ENCODE measurements at regions not wholly inside any gene's neighbourhood (a gene's known extent, or its start where the extent isn't known, plus 50 kb on each side); places are given as distances from the start of the nearest gene placed in this dataset.
"Not testable (repeated sequence)": the region's sequence is repeated elsewhere in the genome, so short reads cannot be mapped to it uniquely, and the experiment has no call there.

GRCh38 chr9:2523591-2523990 is 98.0 kb upstream of the VLDLR start:
- no peak for DNase-seq

DNA sequence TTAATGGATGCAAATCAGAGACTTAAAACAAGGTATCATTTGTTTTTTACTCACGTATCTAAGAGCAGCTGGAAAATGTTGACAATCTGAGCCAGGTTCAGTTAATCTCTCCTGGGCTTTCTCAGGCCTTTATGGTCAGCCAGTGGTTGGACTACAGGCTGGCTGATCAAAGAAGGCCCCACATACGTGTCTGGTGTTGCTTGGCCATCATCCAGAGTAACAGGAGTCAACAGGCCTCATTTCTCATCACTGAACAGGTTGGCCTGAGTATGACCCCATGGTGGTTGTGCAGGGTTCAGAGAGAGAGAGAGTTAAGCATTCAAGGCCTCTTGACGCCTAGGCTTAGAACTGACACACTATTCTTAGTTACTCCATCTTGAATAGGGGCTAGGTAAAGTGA is 97.0 kb upstream of the VLDLR start:
- no peak for DNase-seq

DNA sequence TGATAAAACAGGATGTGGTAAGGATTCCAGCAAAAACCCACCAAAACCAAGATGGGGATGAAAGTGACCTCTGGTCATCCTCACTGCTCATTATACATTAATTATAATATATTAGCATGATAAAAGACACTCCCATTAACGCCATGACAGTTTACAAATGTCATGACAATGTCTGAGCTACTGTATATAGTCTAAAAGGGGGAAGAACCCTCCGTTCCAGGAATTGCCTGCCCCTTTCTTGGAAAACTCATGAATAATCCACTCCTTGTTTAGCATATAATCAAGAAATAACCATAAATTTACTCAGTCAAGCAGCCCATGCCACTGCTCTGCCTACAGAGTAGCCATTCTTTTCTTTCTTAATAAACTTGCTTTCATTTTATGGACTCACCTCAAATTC is 96.4 kb upstream of the VLDLR start:
- no peak for DNase-seq

GRCh38 chr9:2526071-2526828 is 95.3 kb upstream of the VLDLR start:
- no peak for DNase-seq

DNA sequence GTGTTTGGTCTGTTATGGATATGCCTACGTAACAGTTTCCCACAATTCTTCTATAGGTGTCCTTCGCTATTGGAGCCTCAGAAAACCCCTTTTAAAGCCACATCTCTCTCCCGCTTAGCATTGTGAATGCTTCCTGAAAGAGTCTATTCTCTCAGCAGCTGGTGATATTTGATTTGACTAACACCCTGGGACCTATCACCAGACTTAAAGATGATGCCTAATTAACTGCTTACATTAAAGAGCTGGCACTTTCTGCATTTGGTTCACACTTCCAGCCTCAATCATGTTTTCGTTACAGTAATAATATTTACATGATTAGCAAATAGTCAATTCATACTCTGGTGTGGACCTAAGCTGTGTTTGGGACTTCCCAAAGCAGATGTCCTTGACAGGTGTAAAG is 90.1 kb upstream of the VLDLR start:
- no peak for DNase-seq

- no peak for DNase-seq
Measured at GRCh38 chr9:2536511-2536910, 85.1 kb upstream of the VLDLR start.

DNA sequence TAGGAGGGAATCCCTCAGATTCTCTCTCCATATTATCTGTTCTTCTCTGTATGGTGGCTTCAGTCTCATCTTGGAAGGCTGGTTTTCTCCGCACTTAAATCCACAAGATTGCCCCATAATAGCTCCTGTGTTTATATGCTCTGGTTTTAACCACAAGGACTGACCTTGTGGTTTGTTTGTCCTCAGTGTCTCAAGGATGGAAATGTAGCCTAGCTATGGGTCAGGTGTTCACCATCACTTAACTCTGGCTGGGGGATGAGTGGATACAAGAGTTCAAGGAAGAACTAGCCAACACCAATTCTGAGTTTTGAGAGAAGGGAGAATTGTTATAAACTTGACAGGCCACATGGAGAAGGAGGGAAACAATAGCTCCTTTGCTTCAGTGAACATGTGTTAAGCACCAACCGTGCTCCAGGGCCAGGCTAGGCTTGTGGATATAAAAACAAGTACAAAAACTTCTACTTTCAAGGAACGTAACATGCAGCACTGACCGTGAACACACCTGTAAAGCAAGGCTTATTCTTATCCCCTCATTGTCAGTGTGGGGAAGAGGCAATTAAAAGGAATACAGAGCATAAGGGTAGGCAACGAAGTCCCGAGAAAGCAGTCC is 75.6 kb upstream of the VLDLR start:
- DNase-seq: no peak

GRCh38 chr9:2555899-2556600 is 65.5 kb upstream of the VLDLR start:
- not testable (repeated sequence) for DNase-seq

DNA sequence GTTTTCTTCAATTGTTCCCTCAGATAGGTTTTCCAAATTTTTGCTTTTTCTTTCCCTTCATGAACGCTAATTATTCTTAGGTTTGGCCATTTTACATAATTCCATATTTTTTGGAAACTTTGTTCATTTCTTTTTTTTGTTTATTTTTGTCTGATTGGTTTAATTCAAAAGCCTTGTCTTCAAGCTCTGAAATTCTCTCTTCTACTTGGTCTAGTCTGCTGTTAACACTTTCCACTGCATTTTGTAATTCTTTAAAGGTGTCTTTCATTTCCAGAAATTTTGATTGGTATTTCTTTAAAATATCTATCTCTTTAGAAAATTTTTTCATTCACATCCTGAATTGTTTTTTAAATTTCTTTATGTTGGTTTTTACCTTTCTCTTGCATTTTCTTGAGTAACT is 63.9 kb upstream of the VLDLR start:
- DNase-seq: no peak

- DNase-seq: peak; percentile 61
Measured at GRCh38 chr9:2559192-2560152, 62.1 kb upstream of the VLDLR start.

DNA sequence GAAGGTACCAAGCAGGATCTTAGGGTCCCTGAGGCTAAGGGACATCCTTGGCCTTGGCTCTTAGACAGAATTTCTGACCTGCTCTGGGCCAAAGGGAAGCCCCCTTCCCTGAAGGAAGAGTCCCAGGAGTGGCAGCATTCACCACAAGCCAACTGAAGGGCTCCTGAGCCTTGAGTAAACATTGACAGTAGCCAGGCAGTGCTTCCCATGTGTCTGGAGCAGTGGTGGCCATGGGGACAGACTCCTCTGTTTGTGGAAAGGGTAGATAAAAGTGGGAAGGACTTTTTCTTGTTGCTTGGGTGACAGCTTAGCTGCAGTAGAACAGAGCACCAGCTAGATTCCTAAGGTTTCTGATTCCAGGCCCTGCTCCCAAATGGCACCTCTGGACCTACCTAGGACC is 61.4 kb upstream of the VLDLR start:
- DNase-seq: no peak

- no peak for DNase-seq
Measured at GRCh38 chr9:2565676-2566340, 55.8 kb upstream of the VLDLR start.

GRCh38 chr9:2567922-2568321 is 53.7 kb upstream of the VLDLR start:
- no peak for DNase-seq

DNA sequence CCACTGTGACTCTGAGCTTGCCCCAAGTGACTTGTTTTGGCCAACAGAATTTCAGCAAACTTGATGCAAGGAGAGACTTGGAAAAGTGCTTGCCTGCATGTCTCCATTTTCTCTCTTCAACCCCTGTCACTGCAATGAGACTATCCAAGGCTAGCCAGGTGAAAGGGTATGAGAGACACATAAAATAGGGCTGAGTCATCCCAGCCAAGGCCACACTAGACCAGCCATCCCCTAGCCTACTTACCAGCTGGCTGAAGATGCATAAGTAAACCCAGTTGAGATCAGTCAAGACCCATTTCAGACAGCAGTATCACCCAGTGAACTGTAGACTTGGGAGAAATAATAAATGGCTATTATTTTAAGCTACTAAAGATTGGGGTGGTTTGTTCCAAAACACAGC is 52.9 kb upstream of the VLDLR start:
- no peak for DNase-seq

DNA sequence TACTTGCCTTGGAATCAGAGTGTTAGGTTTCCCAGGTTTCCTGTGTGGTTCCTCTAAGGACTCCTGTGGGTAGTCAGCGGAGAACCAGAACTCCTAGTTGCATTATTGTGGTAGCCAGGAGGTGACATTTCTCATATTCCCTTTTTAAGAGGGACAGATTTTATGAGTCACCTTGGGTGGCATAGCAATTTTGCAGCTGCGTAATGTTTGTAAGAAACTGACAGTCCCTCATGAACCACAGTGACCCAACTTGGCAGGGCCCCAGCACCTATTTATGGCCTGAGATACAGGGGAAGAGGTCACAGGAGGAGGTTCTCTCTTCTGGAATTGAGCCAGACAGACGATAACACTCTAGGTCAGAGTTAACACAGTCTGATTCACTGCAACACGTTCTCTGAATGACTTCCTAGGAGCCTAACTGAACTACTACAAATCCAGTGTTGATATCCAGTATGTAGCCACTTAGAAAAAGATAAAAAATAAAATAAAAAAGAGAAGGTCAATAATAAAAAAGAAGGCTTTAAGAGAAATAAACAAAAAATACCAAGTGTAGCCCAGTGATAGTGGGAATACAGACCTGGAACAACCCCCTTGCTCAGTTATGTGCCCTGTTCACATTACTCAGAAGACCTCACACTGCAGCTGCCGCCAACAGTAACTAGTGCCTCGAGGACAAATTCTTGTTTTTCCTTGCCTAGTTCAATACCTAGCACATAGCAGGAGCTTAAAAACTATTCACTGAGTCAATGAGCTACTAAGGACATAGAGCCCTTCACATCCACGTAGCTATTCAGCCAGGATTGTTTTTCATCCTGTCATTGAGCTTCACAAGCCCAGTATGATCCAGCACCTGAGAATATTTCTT is 50.7 kb upstream of the VLDLR start:
- DNase-seq: peak; percentile 6

Measured in NCI-H1694 treated with DMSO at 0.1 percent for 48 hours (cell line).